ENCODE measurements at regions not wholly inside any gene's neighbourhood (a gene's known extent, or its start where the extent isn't known, plus 50 kb on each side); places are given as distances from the start of the nearest gene placed in this dataset.

DNA sequence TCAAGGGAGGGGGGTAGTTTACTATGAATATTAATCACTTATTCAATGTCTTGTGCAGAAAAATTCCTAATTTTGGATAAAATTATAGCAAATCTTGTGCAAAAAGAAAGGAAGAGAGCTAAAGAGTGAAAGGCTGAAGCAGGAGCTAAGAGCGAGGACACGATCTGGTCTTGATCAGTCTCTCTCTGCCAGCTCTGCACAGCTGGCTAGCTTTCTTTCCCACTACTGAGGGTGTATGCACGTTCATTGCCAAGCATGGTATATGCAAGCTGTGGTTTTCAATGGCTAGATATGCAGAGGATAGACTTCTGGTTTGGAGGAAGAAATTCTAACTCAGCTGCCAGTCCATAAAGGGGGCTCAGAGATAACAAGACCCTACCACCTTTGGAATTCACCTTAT is 297.3 kb downstream of the CYRIA start:
- TF ChIP-seq, protein P1, sequence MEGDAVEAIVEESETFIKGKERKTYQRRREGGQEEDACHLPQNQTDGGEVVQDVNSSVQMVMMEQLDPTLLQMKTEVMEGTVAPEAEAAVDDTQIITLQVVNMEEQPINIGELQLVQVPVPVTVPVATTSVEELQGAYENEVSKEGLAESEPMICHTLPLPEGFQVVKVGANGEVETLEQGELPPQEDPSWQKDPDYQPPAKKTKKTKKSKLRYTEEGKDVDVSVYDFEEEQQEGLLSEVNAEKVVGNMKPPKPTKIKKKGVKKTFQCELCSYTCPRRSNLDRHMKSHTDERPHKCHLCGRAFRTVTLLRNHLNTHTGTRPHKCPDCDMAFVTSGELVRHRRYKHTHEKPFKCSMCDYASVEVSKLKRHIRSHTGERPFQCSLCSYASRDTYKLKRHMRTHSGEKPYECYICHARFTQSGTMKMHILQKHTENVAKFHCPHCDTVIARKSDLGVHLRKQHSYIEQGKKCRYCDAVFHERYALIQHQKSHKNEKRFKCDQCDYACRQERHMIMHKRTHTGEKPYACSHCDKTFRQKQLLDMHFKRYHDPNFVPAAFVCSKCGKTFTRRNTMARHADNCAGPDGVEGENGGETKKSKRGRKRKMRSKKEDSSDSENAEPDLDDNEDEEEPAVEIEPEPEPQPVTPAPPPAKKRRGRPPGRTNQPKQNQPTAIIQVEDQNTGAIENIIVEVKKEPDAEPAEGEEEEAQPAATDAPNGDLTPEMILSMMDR (IDR thresholded peaks at IDR 0.05; ENCODE audit: insufficient read depth, low read length, poor library complexity, severe bottlenecking) = no peak
- no peak for TF ChIP-seq EZH2phosphoT487 (conservative IDR thresholded peaks at IDR 0.05; ENCODE audit: low read length)
